ENCODE measurements at regions not wholly inside any gene's neighbourhood (a gene's known extent, or its start where the extent isn't known, plus 50 kb on each side); places are given as distances from the start of the nearest gene placed in this dataset.
A peak's percentile ranks its signal among the peaks of the same experiment; 100 is the strongest.

GRCh38 chr13:99436686-99437416, 64.4 kb upstream of the TM9SF2 start:
- TF ChIP-seq CTCF (conservative IDR thresholded peaks at IDR 0.05) (peak; percentile 99), ZFX (IDR thresholded peaks at IDR 0.05) (no peak)

Data from C4-2B (cell line).